Stomach (tissue), 4 donors: ENCODE measurements at regions not wholly inside any gene's neighbourhood (a gene's known extent, or its start where the extent isn't known, plus 50 kb on each side); places are given as distances from the start of the nearest gene placed in this dataset.

Source experiments
- CTCF ChIP-seq, 7 experiments: fragments of 450-650 bp in 4 of 7; fragments of 200-600 bp in 3 of 7; sonication (generic) in 3 of 7; IDR thresholded peaks; one replicate each; pipeline ENCODE4 v1.5.1; 2016 to 2019; ENCODE audit warnings: antibody characterized with exemption in 7 of 7, control low read depth in 2 of 7, mild to moderate bottlenecking in 1 of 7
- POLR2A ChIP-seq, 4 donors: fragments of 450-650 bp; IDR thresholded peaks; one replicate each; pipeline ENCODE4 v1.6.1; 2016; ENCODE audit warnings: antibody characterized with exemption in 4 of 4, control low read depth in 2 of 4, mild to moderate bottlenecking in 1 of 4, moderate library complexity in 1 of 4

DNA sequence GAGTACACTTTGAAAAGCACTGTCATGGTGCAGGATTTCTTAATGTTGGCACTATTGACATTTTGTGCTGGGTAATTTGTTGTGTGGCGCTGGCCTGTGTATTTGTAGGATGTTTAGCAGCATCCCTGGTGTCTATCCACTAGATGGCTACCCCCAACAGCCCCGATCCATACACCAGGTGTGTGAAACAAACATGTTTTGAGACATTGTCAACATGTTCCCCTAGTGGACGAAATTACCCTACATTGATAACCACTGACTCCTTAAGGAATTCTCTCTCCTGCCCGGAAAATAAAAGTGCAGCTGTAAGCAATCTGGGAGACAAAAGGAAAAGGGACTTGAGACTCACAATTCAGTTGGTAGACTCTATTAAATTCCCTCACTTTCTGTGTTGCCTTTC, 52.6 kb upstream of the TMEM200A start:
- TF ChIP-seq CTCF (IDR thresholded peaks at IDR 0.05) (no peak), POLR2A (IDR thresholded peaks at IDR 0.05) (no peak)
